ENCODE measurements at regions not wholly inside any gene's neighbourhood (a gene's known extent, or its start where the extent isn't known, plus 50 kb on each side); places are given as distances from the start of the nearest gene placed in this dataset.

DNA sequence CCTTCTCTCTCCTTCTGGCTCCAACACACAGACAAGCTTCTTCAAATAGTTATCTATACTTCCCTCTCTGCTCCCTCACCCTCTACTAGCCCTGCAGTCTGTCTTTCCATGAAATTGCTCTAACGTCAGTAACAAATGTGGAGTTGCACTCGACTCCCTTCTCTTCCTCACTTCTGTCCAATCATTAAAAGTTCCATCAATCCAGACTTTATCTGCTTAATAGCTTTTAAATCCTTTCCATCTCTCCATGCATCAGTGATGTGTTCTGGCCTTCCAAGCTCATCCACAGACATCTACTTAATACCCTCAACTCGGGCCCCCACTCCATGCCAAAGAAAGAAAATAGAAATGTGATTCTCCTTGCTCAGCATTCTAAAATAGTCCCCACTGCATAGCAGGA, 422.1 kb upstream of the CDH5 start:
- no peak for DNase-seq

DNA sequence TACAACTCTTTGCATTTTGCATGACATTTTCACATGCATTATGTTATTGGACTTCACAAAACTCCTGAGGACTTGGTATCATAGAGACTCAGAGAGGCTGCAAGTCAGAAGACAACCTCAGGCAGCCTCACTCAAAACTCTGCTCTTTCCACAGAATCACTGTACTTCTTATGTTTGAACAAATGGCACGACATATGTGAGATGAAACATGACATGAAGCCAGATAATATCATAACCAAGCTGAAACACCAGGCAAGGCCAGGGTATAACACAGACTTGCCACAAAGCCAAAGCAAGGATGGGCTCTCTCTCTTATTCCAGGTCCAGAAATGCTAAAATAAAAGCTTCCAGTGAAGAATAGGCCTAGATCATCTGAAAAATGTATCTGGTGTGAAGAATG, 425.8 kb upstream of the CDH5 start:
- no peak for DNase-seq

DNA sequence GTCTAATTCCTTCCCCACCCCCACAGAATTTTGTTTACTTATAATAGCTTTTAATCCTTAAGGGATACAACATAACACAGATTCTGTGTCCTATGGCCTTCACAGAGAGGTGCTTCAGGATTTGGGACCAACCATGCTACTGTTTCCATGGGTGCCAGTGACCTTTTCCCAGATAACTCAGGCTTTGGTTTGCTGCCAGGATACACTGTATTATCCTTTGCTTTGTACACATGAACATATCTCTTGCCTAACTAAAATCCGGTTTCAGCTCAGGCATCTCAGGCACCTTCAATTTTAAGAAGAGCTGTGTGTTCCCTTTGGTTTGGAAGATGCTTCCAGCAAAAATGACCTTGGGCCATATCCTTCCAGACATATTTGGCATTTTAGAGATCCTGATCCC, 428.4 kb upstream of the CDH5 start:
- DNase-seq: no peak

DNA sequence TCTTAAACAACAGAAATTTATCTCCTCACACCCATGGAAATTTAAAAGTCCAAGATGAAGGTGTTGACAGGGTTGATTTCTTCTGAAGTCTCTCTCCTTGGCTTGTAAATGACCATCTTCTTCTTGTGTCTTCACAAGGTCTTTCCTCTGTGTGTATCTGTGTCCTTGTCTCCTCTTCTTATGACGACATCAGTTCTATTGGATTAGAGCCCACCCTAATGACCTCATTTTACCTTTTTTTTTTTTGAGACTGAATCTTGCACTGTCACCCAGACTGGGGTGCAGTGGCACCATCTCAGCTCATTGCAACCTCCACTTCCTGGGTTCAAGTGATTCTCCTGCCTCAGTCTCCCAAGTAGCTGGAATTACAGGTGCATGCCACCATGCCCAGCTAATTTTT, 429.0 kb upstream of the CDH5 start:
- DNase-seq: no peak

DNA sequence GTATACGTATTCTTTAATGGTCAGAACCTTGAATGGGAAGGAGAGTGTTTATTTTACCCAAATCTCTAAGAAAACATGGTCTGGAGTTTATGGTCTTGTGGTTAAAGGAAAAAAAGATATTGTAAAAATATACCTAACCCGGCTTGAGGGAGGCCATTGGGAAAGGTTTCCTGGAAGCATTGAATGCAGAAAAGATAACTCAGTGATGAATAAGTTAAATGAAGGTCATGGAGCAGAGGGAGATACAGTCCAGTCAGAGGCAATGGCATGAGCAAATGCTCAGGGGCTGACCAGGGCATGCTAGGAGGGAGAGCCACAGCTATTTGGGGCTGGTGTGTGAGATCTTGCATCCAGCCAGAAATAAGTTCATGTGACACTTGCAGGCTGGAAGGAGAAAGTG, 430.4 kb upstream of the CDH5 start:
- DNase-seq: no peak

DNA sequence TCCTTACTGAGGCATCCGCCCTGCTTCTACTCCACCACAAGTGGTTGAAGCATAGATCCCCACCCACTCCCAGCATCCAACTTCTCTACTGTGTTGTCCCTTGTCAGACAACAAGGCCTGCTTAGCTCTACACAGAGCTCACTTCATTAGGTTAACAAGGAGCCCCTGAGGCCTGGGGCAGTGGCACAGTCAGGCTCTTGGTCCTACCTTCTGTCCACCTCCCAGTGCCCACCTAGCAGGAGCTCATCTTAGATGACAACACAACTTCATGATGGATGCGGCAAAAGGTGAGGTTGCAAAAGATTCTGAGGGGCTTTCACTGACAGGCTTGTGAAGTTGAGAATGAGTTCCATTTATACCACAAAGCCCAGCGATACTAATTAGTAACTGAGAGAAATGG, 432.0 kb upstream of the CDH5 start:
- DNase-seq: no peak

DNA sequence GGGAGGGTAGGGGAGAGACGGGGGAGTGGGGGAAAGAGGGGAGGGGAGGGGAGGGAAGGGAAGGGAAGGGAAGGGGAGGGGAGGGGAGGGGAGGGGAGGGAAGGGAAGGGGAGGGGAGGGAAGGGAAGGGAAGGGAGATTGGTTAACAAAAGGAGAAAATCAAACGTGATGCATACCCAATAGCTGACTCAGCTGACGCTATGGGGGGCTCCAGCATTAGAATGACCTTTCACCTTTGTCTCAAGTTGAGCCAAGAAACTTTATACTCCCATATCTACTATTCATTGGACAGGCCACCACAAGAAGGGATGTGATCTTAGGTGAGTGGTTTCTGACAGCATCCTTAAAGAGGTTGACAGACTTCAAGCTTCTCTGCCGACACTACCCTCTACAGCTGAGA, 432.8 kb upstream of the CDH5 start:
- no peak for DNase-seq

DNA sequence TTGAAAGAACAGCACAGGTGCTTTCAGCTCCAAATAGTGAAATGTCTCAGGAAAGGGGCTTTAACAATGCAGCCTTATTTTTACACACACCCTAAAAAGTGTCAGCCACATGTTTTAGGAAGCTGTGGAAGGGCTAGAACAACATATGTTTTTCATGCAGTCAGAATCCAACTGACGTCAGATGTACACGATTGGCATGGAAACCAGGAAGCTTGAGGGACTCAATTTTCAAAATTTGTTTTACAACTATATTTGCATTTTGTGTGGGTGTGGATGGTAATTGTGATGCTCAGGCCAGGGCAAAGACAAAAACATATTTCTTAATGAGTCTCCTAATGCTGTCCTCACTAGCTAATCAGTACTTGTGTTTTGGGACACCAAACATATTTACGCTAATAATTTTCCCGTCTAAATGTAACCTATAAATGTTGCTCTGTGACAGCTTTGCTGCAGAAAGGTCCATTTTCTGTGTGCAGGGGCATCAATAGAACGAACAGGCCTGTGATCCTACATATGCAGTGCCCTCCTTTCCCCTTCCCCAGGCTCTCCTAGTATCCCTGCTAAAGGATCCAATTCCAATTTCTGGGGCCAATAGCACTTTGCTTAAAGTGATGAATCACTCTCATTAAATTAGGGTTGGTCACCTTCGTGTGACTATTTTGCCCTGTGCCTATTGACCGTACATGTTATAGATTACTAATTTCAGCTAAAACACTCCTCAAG, 434.0 kb upstream of the CDH5 start:
- DNase-seq: no peak

DNA sequence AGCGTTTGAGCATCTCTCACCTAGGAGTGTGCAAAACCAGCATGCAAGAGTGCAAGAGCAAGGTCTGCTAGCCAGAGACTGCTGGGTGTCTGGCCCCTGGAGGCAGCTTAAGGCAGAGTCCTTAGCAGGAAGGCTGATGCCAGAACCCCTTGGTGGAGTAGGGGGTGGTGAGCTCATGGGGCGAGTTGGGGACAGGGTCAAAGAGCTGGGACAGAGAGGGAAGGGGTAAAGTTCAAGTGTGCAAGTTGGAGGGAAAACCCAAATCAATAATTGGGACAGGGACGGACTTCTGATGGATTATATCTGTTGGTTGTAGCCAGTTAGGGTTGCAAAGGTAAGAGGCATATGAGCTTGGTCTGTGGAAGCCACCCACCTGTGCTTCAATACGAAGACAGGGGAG, 443.6 kb upstream of the CDH5 start:
- DNase-seq: no peak

DNA sequence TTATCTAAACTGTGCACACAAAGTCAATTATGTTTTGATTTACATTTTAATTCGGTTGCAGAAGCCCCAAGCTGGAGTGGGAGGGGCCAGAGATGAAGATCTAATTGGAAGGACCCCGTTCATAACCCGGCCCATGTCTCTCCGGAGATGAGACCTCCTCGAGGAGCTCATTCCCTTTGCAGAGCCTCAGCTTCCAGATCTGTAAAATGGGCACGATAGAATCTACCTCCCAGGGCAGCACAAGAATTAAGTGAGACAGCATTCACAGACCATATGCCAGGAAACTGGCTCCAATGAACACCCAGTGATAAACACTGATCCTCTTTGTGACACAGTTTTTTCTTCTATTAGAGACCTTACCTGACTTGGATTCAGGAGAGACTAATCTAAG, 446.5 kb upstream of the CDH5 start:
- DNase-seq: no peak

DNA sequence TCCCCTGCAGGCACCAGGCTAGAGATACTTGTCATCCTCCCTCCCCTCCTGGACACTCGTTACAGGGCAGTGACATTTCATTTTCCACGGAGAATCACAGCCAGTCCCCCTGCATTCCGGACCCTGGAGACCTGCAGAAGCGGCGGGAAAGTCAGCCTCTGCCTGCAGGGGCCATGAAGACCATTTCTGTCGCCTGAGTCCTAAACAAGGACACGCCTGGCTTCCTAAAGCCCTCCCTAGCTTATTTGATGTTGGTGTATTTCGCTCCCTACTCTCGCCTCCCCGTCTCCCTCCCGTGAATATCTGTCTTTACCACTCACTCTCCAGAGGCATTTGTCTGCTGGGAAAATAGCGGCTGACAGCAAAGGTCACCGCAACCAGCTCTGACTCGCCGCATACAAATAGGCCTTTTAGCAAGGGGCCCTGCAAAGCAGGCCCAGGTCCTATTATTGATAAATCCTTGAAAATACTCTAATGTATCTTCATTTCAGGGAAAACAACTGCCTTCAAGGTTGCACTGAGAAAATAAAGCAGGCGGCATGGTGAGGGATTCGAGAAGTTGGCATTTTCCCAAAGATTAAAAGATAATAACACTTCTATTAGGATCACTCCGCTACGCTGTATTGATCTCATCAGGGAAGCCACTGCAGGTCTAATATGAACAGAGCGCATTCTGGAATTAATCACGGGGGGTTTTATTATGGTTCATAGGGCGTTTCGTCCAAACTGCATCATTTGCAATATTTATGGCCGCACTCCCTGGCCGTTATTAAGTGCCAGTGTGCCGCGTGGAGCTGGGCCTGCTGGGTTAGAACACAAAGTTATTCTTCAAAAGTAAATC, 447.1 kb upstream of the CDH5 start:
- DNase-seq: no peak

DNA sequence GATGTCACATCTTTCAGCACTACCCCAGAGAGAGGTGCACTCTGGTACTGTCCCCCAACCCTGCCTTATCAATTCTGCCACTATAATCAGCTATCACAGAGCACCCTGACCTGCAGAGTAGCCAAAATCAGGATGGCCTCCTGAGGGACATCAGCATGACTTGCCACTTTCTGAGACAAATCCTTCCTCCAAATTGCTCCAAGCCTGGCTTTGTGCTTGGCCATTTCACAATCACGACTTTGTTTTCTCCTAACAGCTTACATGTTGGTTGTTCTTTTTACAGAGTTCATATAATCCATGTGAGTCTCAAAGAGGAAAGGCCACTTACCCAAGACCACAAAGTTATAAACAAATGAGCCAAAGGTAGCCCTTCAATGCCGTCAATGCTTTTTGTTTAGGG, 449.0 kb upstream of the CDH5 start:
- DNase-seq: no peak

DNA sequence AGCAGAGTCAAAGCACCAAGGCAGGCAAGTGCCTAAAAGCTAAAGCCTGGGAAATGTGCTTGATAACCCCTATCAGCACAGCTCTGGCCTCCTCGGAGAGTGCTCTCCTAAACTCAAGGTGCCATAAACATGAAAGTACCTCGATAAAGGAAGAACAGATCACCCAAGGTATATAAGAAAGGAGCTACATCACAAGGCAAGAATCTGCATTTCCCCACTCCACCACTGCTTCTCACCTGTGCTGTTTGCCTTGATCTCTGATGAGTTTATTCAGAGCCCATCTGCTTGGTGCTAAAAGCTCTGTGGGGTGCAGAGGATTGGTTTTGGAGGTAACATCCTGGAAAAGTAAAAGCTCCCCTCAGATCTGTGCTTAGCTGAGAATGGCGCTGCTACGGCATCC, 449.5 kb upstream of the CDH5 start:
- DNase-seq: no peak

DNA sequence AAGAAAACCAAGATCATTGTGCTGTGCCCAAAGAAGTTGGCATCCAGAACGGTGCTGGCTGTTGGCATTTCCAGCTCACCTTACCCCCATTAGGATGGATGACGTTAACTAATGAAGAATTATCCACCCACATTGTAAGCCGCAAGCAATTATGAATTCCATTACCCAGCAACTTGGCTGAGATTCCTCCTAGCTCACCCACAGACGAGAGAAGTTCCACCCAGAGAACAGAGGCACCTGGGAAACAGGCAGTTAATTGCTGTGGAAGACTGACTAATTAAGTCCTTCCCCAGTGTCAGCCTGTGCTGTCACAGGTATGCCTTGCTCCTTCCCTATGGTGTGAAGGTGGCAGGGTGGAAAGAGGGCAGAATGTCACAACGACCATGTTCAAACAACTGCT, 456.2 kb upstream of the CDH5 start:
- DNase-seq: no peak

DNA sequence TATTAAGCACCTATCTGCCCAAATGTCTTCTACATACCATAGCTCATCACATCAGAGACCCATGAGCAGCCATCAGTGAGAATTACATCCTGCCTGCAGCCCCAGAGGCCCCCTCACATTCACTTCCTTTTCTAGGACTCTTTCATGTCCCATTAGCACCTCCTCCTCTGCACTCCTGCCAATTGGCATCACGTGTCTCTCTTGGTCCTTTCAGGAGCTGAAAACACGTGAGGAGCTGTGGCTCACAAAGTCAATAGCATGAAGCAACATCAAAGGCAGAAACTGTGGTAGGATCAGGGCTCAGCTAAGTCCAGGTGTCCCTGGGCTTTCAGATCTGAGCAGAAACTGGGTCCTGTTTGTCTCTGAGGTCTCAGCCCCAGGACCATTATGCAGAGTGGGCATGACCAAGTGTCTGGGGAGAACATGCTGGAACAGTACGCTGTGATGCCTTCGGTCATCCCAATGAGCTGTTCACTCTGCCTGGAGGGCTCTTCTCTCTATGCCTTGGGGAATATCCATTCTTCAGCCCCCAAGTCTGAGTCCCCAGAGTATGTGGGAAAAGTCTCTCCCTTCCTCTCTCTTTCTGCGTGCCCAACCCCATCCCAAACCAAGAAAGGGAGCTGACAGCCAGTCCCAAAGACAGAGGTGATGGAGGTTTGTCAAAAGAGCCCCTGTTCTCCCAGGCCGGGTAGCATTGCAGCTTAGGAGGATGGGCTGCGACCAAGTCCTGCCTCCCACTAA, 457.0 kb upstream of the CDH5 start:
- DNase-seq: no peak

DNA sequence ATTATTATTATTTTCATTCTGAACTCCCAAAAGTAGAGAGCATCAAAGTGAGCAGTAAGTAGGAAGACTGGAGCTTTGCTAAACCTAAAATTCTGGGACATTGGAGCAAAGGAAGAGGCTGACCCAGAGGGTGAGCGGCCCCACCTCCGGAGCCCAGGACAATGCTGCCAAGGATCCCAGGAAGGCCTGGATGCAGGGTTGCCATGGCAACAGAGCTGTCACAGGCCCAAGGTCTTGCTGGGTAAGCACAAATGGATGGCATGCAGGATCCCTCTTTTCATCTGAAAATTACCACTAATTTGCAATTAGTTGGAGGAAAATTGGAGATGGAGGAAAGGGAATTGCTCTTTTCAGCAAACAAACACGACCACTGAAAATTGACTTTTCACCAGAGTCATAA, 457.9 kb upstream of the CDH5 start:
- no peak for DNase-seq

DNA sequence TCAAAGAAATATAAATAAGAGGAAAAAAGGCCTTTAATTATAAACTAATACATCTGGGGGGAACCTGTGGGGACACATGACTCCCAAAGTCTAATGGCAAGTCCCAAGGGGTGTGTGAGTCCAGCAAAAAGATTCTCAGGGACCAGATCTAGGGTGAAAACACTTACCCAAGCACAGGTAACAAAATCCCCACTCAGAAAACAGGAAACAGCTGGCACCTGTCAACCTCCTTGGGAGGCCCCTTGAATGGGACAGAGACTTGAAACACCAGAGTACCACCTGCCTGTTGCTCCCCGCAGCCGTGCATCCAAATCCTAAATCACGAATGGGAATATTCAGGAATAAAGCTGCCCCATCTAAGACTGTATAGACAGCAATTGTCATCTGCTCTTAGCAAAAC, 461.2 kb upstream of the CDH5 start:
- no peak for DNase-seq

DNA sequence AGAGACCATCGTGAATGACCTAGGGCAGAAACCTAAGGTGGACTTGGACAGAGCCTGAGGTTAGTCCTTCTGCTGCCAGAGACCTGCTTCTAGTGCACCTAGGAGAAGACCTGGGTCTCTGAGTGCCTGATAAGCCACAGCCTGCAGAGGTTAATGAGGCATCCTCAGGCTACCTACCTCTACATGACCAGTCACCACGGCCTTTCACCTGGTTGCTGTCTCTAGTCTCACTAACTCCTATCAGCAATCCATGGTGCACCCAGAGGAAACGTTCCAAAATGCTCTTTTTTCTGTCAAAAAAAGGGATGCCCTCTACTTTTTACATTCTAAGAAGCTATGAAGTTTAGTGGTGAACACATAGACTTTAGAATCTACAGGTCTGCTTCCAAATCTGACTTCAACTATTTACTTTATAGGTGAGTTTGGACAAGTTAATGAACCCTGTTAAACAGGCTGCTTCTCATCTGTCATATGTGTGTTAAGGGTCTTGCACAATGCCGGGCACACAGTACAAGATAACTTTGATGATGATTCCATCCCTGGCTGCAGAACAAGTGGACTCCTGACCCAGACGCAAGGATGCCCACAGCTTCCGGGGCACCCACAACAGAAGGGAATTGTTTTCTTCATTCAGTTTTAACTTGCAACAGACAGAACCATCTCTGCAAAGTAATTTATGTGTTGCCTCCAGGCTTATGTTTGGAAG, 469.9 kb upstream of the CDH5 start:
- no peak for DNase-seq

DNA sequence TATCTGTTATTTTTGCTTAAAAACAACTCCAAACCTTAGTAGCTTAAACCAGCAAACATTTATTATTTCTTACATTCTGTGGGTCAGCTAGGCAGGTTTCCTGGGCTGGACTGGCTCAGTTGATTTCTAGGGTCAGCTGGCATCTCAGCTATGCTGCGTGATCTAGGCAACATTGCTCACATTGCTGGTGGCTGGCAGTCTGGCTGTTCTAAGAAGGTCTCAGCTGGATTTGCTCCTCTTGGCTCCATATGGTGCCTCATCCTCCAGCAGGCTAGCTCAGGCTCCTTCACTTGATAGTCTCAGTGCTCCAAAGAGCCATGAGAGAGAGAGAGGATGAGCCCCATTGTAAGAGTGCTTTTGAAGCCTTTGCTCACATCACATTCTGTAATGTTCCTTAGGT, 470.6 kb upstream of the CDH5 start:
- no peak for DNase-seq

DNA sequence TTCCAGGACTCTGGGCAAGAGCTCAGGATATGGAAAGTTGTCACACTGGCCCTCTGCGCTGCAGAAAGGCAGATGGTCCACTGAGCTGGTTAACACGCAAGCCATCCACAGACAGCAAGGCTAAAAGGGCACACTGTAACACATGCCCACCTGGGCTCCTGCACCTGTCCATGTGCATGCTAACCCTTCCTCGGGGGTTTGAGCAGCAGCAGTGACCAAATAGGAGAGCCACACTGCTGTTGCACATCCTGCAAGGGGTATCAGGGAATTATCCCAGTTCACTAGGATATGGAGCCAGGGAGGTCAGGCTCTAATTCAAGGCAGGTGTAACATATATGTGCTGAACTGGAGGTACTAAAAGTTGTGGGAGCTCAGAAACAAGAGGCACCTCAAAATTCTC, 471.0 kb upstream of the CDH5 start:
- DNase-seq: no peak

DNA sequence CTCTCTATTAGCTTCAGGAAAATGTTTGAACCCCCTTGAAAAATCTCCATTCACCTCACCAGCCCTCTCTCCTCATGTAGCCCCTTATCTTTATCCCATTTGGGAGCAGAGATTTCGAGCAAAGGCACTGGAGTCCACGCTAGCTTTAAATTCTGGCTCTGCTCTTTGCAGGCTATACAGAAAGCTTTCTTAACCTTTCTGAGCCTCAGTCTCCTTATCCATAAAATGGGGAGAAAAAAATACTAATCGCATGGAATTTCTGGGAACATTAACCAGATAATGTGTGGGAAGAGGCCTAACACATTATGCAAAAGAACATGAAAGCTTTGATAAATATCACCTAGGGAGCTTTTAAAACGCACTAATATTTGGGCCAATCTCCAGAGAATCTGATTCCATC, 476.3 kb upstream of the CDH5 start:
- DNase-seq: no peak

DNA sequence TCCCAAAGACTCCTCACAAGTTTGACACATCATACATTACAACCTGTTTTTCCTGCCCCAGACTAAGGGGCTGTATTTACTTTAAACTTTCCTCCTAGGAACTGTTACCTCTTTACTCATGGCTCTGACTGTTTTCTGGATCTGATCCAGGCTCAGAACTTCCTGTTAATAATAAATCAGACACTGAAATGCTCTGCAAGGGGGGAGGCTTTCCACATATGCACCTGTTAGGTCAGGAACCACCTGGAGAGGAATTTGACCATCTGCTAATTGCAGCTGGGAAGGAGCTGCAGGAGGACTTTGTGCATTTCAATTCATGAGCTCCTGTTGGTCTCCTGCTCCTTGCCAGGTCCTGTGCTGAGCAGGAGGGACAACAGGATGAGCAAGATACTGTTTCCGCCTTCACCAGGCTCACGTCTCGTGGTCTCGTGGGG, 476.9 kb upstream of the CDH5 start:
- no peak for DNase-seq

DNA sequence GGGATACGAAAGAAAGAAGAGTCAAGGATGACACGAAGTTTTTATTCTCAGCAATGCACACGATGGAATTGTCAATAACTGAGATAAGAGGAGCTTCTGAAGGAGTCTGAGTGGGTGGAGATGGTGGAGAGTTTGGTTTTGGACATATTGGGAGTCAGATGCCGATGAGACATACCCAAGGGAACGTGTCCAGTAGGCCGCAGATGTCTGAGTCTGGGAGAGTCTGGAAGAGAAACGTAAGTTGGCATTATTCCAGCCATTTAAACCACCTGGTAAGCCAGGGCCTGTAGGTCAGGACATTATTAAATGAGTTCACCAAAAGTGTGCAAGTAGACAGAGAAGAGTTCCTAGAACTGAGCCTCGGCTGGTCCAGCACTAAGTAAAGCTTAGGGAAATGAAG, 478.3 kb upstream of the CDH5 start:
- no peak for DNase-seq
